Left forelimb (tissue), 1 donor: ENCODE measurements at regions not wholly inside any gene's neighbourhood (a gene's known extent, or its start where the extent isn't known, plus 50 kb on each side); places are given as distances from the start of the nearest gene placed in this dataset.

Experiments
- DNase-seq: peaks from one replicate; pipeline ENCODE4 v3.0.0-alpha.2; 2018; ENCODE audit warnings: low spot score

GRCh38 chr12:92554158-92555073 lies 148.4 kb upstream of the PLEKHG7 start:
- DNase-seq, result no peak

- DNase-seq, result no peak
These were observed 149.4 kb upstream of the PLEKHG7 start for GRCh38 chr12:92553389-92553788.

- DNase-seq, result no peak
These were observed 150.2 kb upstream of the PLEKHG7 start for GRCh38 chr12:92552412-92553108.

GRCh38 chr12:92551853-92552397 lies 150.9 kb upstream of the PLEKHG7 start:
- DNase-seq, result no peak

- DNase-seq, result no peak
These were observed 151.6 kb upstream of the PLEKHG7 start for GRCh38 chr12:92551210-92551609.

GRCh38 chr12:92550661-92551060 lies 152.1 kb upstream of the PLEKHG7 start:
- no peak for DNase-seq

- DNase-seq, result no peak
These were observed 152.5 kb upstream of the PLEKHG7 start for GRCh38 chr12:92550254-92550653.

- DNase-seq, result no peak
These were observed 153.3 kb upstream of the PLEKHG7 start for GRCh38 chr12:92549516-92549915.

- no peak for DNase-seq
These were observed 154.9 kb upstream of the PLEKHG7 start for GRCh38 chr12:92547906-92548305.

GRCh38 chr12:92547420-92547819 lies 155.4 kb upstream of the PLEKHG7 start:
- no peak for DNase-seq

- no peak for DNase-seq
These were observed 156.0 kb upstream of the PLEKHG7 start for GRCh38 chr12:92546635-92547348.

- DNase-seq, result no peak
These were observed 156.5 kb upstream of the PLEKHG7 start for GRCh38 chr12:92546259-92546634.

- no peak for DNase-seq
These were observed 158.5 kb upstream of the PLEKHG7 start for GRCh38 chr12:92544322-92544721.

- no peak for DNase-seq
These were observed 158.9 kb upstream of the PLEKHG7 start for GRCh38 chr12:92543840-92544239.

- no peak for DNase-seq
These were observed 159.4 kb upstream of the PLEKHG7 start for GRCh38 chr12:92543359-92543758.

GRCh38 chr12:92541731-92542130 lies 161.1 kb upstream of the PLEKHG7 start:
- no peak for DNase-seq

GRCh38 chr12:92540782-92541423 lies 161.9 kb upstream of the PLEKHG7 start:
- DNase-seq, result no peak

- no peak for DNase-seq
These were observed 162.6 kb upstream of the PLEKHG7 start for GRCh38 chr12:92539976-92540781.

GRCh38 chr12:92539110-92539749 lies 163.6 kb upstream of the PLEKHG7 start:
- no peak for DNase-seq

- DNase-seq, result no peak
These were observed 165.4 kb upstream of the PLEKHG7 start for GRCh38 chr12:92537290-92537960.
